GM12874 (cell line): ENCODE measurements at regions not wholly inside any gene's neighbourhood (a gene's known extent, or its start where the extent isn't known, plus 50 kb on each side); places are given as distances from the start of the nearest gene placed in this dataset.

Experiments
- TF ChIP-seq, protein P1 (sequence below): IDR thresholded peaks from 2 replicates; pipeline ENCODE4 v1.5.1; 2011; ENCODE audit warnings: low read depth, mild to moderate bottlenecking, control low read depth, low read length, moderate library complexity; ENCODE audit not compliant: insufficient read depth

GRCh38 chr1:30012455-30013440, 710.6 kb downstream of the MATN1 start:
- TF ChIP-seq, protein P1, sequence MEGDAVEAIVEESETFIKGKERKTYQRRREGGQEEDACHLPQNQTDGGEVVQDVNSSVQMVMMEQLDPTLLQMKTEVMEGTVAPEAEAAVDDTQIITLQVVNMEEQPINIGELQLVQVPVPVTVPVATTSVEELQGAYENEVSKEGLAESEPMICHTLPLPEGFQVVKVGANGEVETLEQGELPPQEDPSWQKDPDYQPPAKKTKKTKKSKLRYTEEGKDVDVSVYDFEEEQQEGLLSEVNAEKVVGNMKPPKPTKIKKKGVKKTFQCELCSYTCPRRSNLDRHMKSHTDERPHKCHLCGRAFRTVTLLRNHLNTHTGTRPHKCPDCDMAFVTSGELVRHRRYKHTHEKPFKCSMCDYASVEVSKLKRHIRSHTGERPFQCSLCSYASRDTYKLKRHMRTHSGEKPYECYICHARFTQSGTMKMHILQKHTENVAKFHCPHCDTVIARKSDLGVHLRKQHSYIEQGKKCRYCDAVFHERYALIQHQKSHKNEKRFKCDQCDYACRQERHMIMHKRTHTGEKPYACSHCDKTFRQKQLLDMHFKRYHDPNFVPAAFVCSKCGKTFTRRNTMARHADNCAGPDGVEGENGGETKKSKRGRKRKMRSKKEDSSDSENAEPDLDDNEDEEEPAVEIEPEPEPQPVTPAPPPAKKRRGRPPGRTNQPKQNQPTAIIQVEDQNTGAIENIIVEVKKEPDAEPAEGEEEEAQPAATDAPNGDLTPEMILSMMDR, result no peak

DNA sequence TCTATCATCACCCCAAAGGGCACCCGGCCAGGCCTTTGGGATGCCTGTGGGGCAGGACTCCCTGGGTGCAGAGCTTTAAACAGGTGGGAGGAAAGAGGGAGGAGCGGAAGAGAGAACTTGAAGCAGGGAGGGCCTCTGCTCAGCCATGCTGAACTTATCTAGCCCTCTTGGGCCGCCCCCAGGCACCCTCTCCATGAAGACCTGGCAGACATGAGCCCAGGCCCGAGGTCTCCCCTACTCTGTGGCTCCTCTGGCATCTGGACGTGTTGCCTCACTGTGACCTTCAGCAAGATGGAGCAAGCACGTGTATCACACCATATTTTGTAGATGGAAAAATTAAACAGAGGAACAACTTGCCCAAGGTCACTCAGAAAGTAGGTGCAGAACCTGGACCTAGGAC, 711.4 kb downstream of the MATN1 start:
- TF ChIP-seq, protein P1, result no peak

- TF ChIP-seq, protein P1, result no peak
These were observed 712.8 kb downstream of the MATN1 start for GRCh38 chr1:30010506-30011106.

- TF ChIP-seq, protein P1, result no peak
These were observed 713.7 kb downstream of the MATN1 start for GRCh38 chr1:30009720-30010119.

DNA sequence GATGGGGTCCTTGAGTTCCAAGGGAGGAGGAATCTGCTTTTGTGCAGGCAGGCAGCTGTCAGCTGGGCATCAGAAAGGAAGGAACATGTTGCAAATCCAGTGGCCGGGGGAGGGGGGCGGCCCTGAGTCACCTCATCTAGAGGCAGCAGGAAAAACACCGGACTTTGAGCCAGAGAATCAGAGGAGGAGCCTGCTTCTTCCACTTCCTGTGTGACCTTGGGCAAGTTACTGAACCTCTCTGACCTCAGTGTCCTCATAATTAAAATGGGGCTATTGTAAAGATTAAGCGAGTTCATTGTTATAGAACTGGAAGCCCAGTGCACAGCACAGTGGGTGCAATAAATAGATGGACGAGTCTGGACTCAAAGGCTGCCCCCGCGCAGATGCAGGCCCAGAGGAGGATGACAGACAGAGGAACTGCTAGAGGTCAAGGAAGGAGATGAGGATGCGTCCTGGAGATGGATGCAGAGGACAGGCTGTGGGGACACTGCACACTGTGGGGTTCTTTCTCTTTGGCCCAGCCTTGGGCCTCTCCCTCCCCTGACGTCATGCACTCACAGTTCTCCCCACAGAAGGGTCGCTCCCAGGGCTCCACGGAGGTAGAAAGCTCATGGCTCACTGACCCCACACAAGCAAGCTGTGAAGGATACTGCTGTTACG, 714.3 kb downstream of the MATN1 start:
- TF ChIP-seq, protein P1, result no peak

- TF ChIP-seq, protein P1, result no peak
These were observed 714.9 kb downstream of the MATN1 start for GRCh38 chr1:30008372-30008997.

DNA sequence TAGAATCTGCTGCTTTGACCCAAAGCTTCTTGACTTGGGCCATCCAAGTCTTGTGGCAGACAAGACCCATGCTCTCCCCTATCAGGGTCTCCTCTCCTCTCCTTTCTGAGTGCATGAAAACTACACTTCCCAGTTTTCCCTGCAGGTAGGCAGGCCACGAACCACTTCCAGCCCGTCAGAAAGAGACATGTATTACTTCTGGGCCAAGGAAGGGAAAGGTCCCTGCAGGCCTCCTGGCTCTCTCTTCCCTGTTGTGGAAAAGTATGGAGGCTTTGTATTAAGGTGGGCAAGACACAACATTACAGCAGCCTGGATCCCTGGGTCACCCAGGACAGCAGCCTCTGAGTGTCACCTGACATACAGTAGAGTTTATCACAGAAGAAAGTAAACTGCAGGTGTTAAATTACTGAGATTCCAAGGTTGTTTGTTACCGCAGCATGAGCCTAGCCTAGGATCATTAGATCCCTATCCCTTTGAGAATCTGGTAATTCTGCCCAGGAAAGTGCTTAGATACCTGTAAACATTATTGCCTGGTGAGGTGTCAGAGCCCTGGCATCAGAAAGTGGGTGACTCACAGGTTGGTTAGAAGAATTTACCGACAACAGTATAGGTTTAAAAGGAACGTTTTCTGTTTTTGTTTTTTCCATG, 717.3 kb downstream of the MATN1 start:
- TF ChIP-seq, protein P1, result no peak
